Psoas muscle (tissue), 7 donors: ENCODE measurements at regions not wholly inside any gene's neighbourhood (a gene's known extent, or its start where the extent isn't known, plus 50 kb on each side); places are given as distances from the start of the nearest gene placed in this dataset.
"Not testable (repeated sequence)": the region's sequence is repeated elsewhere in the genome, so short reads cannot be mapped to it uniquely, and the experiment has no call there.

Experiments used
- ATAC-seq, 4 donors: fragments of 200-7000 bp; cut with Tn5 transposase; one replicate each; pipeline ENCODE4 v1.9.1; 2020; ENCODE audit warnings: moderate library complexity in 3 of 4, mild to moderate bottlenecking in 2 of 4
- DNase-seq, 2 donors: peaks; one replicate each; pipeline ENCODE4 v3.0.0-alpha.2; 2020
- H3K27ac ChIP-seq: fragments of 200-600 bp; one replicate; pipeline ENCODE4 v1.8.0; 2022
- H3K27me3 ChIP-seq, 3 donors: fragments of 200-600 bp in 1 of 3; one replicate each; pipeline versions ENCODE4 v1.6.1 to v1.8.0; 2013 to 2022; ENCODE audit warnings: low read length in 2 of 3, mild to moderate bottlenecking in 2 of 3, moderate library complexity in 1 of 3; ENCODE audit not compliant: insufficient read depth in 3 of 3
- H3K36me3 ChIP-seq, 2 donors: fragments of 200-600 bp in 1 of 2; one replicate each; pipeline versions ENCODE4 v1.6.1 to v1.8.0; 2013 to 2022; ENCODE audit warnings: low read depth in 1 of 2, mild to moderate bottlenecking in 1 of 2, moderate library complexity in 1 of 2; ENCODE audit not compliant: insufficient read depth in 1 of 2
- H3K4me1 ChIP-seq: fragments of 200-600 bp; one replicate; pipeline ENCODE4 v1.8.0; 2022
- H3K4me3 ChIP-seq: fragments of 200-600 bp; one replicate; pipeline ENCODE4 v1.8.0; 2022; ENCODE audit warnings: mild to moderate bottlenecking
- H3K9me3 ChIP-seq: fragments of 200-600 bp; one replicate; pipeline ENCODE4 v1.8.0; 2022
- CTCF ChIP-seq: fragments of 200-600 bp; IDR thresholded peaks from one replicate; pipeline ENCODE4 v1.8.0; 2022; ENCODE audit warnings: antibody characterized with exemption
- WGBS, 3 donors: extraction: QIAGEN DNeasy Blood & Tissue Kit; methylation state at CpG; one replicate each; pipeline versions ENCODE4 v1.1.6 to v1.1.7; 2013; 5-methylcytosine and 5-hydroxymethylcytosine counted together
- intact Hi-C, 2 donors: fragments of 100-400 bp; cut with DNase I; formaldehyde crosslinking; loops; one replicate each; pipeline versions ENCODE4 v1.11.0 to v1.14.2; 2022
- donor health status: healthy with polysubstance abuse.
- donor health status: DM: no; HTN: no; CAD: no; lungs with moderate emphysema.
- donor health status: Bipolar disorder and iron deficiency.
- donor health status: healthy.
- donor health status: DM: yes; HTN: yes; CAD: no.
- donor health status: DM: no; HTN: no; CAD: no.
- donor health status: DM: yes; HTN: yes; CAD: no.

DNA sequence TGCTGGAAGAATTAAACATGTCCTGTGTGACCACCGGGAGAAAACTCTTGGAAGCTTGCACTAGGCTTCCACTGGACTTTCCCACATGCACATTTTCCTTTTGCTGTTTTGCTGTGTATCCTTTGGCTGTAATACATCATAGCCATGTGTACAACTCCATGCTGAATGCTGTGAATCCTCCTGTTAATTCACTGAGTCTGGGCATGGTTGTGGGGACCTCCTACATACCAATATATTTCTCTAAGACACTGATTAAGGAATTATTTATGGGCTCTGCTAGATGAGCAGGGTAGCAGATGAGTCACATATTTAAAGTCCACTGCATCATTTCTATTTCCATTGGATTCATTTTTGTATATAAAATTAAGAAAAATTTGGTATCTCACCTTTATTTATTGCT lies 220.1 kb downstream of the CYLC2 start:
- TF ChIP-seq CTCF: no peak
- WGBS, 3 donors: 20 to 30% (median 23%) methylated on average over 1 of the region's 1 CpG
- no peaks in the 10 kb centered on the region for H3K4me1 ChIP-seq
- no peaks in the 10 kb centered on the region for H3K9me3 ChIP-seq
- DNase-seq: no peak
- H3K36me3 ChIP-seq: no peaks in the 10 kb centered on the region
- H3K27me3 ChIP-seq: no peaks in the 10 kb centered on the region
- no peak for ATAC-seq
- H3K4me3 ChIP-seq: no peak overlapping the region
- no peak overlapping the region for H3K27ac ChIP-seq
- intact Hi-C loops: no loop called here

DNA sequence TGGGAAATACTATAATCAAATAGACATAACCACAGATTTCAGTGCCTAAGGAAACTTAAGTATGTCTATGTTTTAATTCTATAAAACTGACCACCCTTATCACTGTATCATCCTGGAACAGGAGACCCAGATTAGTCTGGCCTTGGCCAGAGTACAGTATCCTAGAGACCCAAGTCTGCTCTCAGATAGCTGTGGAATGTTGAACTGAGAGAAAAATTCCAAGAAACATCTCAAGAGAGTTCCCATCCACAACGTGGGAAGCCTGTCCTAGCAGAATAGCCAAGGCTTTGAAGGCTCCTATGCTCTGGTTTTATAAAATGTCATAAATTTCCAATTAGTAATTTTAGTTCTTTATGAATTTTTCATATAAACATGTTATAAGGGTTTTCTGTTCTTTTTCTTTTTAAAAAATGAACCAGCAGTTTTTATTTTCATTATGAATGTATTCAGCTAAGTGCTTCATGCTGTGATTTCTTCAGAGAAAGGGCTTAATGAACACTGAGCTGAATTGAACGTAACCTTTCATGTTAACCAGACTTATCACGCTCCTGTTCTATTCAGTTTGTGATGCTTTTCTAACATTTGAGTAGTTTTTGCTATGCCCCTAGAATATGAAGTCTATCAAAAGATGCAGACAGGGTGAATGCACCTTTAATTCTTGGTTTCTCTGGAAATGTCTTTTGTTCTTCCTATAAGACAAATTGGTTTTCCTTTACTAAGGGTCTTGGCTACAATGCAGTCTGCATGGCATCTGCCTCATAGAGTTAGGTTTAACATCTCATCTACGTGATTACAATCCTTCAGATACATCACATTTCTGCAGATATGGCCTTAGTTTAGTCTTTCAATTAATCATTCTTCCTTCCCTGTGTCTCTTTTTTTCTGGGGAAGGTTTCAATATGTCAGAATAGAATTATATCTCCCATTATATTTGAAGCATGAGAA lies 230.8 kb downstream of the CYLC2 start:
- H3K4me3 ChIP-seq: no peak overlapping the region
- intact Hi-C loops: no loop called here
- no peaks in the 10 kb centered on the region for H3K4me1 ChIP-seq
- no peaks in the 10 kb centered on the region for H3K27me3 ChIP-seq
- H3K27ac ChIP-seq: no peak overlapping the region
- 45 to 52% (median 49%) methylated on average over 4 of the region's 4 CpGs for WGBS, 3 donors
- H3K9me3 ChIP-seq: no peaks in the 10 kb centered on the region
- no peak for DNase-seq
- no peaks in the 10 kb centered on the region for H3K36me3 ChIP-seq
- TF ChIP-seq CTCF: no peak
- ATAC-seq: no peak

DNA sequence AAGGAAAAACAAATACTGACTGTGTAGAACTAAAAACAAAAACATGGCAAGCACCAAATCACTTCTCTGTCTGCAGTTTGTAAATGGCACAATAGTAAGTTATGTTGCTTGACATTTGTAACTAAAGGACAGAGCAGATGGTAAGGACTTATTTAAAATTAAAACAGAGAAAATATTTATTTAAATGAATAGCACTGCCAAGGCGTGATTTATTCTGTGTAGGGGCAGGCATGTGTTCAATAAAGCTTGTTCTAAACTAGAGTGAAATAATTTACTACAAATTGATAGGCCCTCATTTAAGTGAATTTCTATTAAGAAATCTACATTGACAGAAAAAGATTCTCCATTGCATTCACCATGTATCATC lies 231.5 kb downstream of the CYLC2 start:
- TF ChIP-seq CTCF: no peak

DNA sequence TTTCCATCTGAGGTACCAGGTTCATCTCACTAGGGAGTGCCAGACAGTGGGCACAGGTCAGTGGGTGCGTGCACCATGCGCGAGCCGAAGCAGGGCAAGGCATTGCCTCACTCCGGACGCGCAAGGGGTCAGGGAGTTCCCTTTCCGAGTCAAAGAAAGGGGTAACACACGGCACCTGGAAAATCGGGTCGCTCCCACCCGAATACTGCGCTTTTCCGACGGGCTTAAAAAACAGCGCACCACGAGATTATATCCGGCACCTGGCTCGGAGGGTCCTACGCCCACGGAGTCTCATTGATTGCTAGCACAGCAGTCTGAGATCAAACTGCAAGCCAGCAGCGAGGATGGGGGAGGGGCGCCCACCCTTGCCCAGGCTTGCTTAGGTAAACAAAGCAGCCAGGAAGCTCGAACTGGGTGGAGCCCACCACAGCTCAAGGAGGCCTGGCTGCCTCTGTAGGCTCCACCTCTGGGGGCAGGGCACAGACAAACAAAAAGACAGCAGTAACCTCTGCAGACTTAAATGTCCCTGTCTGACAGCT lies 242.5 kb downstream of the CYLC2 start:
- not testable (repeated sequence) for ATAC-seq

More for the DNA sequence above, 231.5 kb downstream of the CYLC2 start:
- H3K27ac ChIP-seq: no peak overlapping the region
- H3K9me3 ChIP-seq: no peaks in the 10 kb centered on the region
- no peaks in the 10 kb centered on the region for H3K36me3 ChIP-seq
- no peak for DNase-seq
- no peak overlapping the region for H3K4me3 ChIP-seq
- WGBS, 3 donors: 74 to 82% (median 74%) methylated on average over 1 of the region's 1 CpG
- ATAC-seq: no peak
- no peaks in the 10 kb centered on the region for H3K27me3 ChIP-seq
- intact Hi-C loops: no loop called here
- H3K4me1 ChIP-seq: no peaks in the 10 kb centered on the region

GRCh38 chr9:103242025-103242424 lies 246.9 kb downstream of the CYLC2 start:
- WGBS, 3 donors: 17 to 19% (median 18%) methylated on average over 1 of the region's 1 CpG
- ATAC-seq: no peak

More for the DNA sequence above, 242.5 kb downstream of the CYLC2 start:
- H3K27me3 ChIP-seq, H3K4me3 ChIP-seq, H3K9me3 ChIP-seq, H3K27ac ChIP-seq, DNase-seq, H3K36me3 ChIP-seq, H3K4me1 ChIP-seq, intact Hi-C loops: not testable (repeated sequence)
- 88 to 90% (median 90%) methylated on average over 22 to 24 of the region's 24 CpGs for WGBS, 3 donors

More at GRCh38 chr9:103242025-103242424, 246.9 kb downstream of the CYLC2 start:
- no peak overlapping the region for H3K4me3 ChIP-seq
- H3K9me3 ChIP-seq: no peaks in the 10 kb centered on the region
- intact Hi-C loops: no loop called here
- DNase-seq: no peak
- no peaks in the 10 kb centered on the region for H3K27me3 ChIP-seq
- no peak for TF ChIP-seq CTCF
- H3K27ac ChIP-seq: no peak overlapping the region
- H3K36me3 ChIP-seq: no peaks in the 10 kb centered on the region
- no peaks in the 10 kb centered on the region for H3K4me1 ChIP-seq
